DND-41 (cell line): ENCODE measurements at regions not wholly inside any gene's neighbourhood (a gene's known extent, or its start where the extent isn't known, plus 50 kb on each side); places are given as distances from the start of the nearest gene placed in this dataset.

Experiments used
- EZH2 ChIP-seq: IDR thresholded peaks from 3 replicates; pipeline ENCODE4 v1.6.1; 2012; ENCODE audit warnings: borderline replicate concordance, low read depth, mild to moderate bottlenecking, moderate library complexity, low read length, inconsistent platforms; ENCODE audit not compliant: severe bottlenecking
- TF ChIP-seq, protein P1 (sequence below): IDR thresholded peaks from 2 replicates; pipeline ENCODE4 v1.5.1; 2012; ENCODE audit warnings: borderline replicate concordance, low read length, moderate library complexity, mild to moderate bottlenecking; ENCODE audit not compliant: poor library complexity, severe bottlenecking; ENCODE audit errors: extremely low read depth

DNA sequence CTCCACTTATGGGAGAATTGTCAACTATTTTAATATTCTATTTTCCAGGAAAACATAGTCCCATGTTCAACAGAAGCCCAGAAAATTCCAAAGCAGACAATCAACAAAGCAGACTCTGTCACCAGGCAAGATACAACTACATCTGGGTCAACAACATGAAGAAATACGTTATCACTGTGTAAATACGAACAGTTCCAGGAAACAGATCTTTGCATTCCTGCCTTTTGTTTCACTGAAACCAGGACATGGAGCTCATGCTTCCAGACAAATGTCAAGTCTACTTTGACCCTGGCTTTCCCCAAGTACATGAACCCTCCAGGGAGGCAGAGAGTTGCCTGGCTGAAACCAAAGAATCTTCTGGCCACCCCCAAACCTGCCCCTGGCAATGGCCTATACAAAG, 106.7 kb downstream of the SETD4 start:
- TF ChIP-seq, protein P1, sequence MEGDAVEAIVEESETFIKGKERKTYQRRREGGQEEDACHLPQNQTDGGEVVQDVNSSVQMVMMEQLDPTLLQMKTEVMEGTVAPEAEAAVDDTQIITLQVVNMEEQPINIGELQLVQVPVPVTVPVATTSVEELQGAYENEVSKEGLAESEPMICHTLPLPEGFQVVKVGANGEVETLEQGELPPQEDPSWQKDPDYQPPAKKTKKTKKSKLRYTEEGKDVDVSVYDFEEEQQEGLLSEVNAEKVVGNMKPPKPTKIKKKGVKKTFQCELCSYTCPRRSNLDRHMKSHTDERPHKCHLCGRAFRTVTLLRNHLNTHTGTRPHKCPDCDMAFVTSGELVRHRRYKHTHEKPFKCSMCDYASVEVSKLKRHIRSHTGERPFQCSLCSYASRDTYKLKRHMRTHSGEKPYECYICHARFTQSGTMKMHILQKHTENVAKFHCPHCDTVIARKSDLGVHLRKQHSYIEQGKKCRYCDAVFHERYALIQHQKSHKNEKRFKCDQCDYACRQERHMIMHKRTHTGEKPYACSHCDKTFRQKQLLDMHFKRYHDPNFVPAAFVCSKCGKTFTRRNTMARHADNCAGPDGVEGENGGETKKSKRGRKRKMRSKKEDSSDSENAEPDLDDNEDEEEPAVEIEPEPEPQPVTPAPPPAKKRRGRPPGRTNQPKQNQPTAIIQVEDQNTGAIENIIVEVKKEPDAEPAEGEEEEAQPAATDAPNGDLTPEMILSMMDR = no peak
- TF ChIP-seq EZH2 = no peak
